GM13976 (cell line): ENCODE measurements at regions not wholly inside any gene's neighbourhood (a gene's known extent, or its start where the extent isn't known, plus 50 kb on each side); places are given as distances from the start of the nearest gene placed in this dataset.

Source experiments
- DNase-seq: peaks from one replicate; pipeline ENCODE4 v3.0.0; 2012; ENCODE audit warnings: low spot score
- in situ Hi-C: fragments of 300-500 bp; cut with MboI; formaldehyde crosslinking; loops from one replicate; pipeline ENCODE4 v1.12.0; 2022; ENCODE audit warnings: low sequenced_read_pairs, mixed read lengths, inconsistent platforms; ENCODE audit not compliant: unreplicated experiment
- TF ChIP-seq, protein P1 (sequence below): IDR thresholded peaks from 2 replicates; pipeline ENCODE4 v1.5.1; 2012; ENCODE audit warnings: borderline replicate concordance, mild to moderate bottlenecking; ENCODE audit not compliant: insufficient read depth; ENCODE audit errors: extremely low read depth, missing control alignments, control extremely low read depth

DNA sequence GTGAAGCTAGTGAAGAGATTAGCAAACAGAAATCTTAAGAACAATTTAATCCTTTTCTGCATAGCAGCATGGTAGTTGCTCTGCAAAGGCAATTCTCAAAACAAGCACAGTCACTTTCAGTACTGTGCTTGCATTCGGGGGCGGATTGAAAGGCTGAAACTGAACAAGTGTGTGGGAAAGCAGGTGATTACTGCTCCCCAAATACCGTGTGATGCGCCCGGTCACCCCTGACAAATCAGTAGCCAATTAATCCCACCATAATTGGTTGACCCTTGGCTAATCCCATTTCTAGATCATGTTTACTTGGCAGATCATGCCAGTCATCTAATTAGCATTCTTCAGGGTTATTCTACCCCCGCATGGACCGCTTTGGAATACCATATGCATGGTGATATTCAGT lies 76.5 kb upstream of the ADRB1 start:
- no peak for DNase-seq
- in situ Hi-C loops, result no loop called here
- TF ChIP-seq, protein P1, sequence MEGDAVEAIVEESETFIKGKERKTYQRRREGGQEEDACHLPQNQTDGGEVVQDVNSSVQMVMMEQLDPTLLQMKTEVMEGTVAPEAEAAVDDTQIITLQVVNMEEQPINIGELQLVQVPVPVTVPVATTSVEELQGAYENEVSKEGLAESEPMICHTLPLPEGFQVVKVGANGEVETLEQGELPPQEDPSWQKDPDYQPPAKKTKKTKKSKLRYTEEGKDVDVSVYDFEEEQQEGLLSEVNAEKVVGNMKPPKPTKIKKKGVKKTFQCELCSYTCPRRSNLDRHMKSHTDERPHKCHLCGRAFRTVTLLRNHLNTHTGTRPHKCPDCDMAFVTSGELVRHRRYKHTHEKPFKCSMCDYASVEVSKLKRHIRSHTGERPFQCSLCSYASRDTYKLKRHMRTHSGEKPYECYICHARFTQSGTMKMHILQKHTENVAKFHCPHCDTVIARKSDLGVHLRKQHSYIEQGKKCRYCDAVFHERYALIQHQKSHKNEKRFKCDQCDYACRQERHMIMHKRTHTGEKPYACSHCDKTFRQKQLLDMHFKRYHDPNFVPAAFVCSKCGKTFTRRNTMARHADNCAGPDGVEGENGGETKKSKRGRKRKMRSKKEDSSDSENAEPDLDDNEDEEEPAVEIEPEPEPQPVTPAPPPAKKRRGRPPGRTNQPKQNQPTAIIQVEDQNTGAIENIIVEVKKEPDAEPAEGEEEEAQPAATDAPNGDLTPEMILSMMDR, result no peak

DNA sequence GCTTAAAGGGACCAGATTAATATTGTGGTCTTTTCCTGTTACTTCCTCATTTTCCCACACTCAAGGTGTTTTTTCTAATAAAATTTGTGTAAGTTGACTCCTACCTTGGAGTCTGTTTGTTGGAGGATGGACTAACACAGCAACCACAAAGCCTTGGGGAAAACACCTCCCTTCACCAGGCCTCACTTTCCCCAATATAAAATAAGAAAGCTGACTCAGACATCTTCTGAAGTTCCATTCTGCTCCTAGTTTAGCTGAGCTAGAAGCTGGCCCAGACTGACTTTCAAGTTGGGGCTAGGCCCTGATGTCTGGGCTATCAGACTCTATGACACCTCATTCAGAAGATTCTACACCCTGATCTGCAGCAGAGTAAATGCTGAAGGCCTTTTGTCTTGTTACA lies 73.0 kb upstream of the ADRB1 start:
- in situ Hi-C loops, result no loop called here
- TF ChIP-seq, protein P1, result no peak

DNA sequence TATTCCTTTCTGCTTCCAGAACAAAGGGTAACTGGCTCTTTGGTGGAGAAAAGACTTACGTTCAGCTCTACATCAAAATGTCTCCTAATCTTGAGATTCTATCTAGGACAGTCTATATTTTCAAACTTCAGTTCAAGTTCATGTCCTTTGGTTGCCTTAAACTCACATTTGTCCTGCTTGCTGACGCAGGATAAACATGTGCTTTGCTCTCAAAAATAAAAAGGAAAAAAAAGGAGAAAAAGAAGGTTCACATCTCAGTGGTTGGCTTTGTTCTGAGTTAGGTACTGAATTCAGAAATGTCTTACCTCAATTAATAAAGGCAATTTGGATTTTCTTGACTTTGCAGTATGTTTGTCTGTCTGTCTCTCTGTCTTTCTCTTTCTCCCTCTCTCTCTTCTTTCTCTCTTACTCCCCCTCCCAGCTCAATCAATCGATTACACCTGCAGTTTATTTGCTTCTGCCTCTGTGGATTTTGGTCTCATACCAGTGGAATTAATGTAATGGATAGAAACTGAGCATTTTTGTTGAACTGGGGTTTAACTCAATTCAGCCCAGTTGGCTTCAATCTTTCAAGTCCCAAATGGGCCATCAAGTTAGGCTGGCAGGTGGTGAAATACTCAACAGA lies 72.2 kb upstream of the ADRB1 start:
- in situ Hi-C loops, result no loop called here
- TF ChIP-seq, protein P1, result no peak
- no peak for DNase-seq

More for the DNA sequence above, 73.0 kb upstream of the ADRB1 start:
- DNase-seq, result no peak

DNA sequence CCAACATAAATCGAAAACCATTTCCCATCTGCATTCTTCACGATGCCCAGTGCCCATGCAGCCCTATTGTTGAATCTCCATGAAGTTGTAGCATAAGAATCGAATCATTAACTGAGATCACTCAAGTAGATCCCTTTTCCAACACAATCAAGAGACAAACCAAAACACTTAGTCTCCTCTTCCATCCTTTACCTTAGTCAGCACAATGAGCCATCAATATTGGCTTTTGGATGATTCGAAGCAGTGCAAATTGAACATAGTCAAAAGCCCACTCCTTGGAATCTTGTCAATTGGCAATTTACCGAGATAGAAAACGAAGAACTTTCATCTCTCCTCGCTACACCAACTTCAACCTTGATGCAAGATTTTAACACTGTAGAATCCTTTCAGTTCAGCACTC lies 66.5 kb upstream of the ADRB1 start:
- in situ Hi-C loops, result no loop called here
- no peak for DNase-seq
- TF ChIP-seq, protein P1, result no peak

DNA sequence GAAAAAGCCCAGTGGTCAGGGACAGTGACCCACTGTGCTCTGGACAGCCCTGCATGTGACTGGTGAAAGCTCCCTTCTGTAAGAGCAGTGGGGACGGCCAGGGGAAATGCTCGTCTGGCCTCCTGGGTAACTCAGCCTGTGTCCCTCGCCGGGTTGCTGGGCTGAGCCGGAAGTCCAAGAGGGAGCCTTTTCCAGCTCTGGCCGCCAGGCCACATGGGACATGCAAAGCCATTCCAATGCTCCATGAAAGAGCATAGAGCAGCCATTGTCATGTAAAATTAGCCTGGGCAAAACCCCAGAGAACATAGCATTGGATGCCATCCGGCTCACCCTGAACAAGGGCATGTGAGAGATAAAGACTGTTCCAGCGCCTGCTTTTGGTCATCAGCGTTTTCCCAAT lies 64.9 kb upstream of the ADRB1 start:
- no peak for DNase-seq
- TF ChIP-seq, protein P1, result no peak
- in situ Hi-C loops, result no loop called here

DNA sequence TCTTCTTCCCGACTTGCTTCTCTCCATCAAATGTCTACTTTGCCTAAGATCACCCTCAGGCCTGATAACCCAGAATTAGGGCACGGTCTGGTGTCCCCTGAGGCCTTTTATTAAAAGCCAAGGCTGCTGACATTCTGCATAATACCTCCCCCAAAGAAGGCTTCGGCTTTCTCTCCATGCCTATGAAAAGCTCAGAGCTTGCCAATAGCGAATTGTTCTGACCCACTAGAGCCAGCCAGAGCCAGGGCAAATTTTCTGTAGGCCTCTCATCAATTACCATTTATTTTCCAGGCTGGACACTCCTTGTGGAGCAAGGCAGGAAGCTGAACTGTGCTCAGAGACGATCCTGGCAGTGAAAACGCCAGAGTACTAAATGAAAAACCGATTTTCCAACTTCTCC lies 64.3 kb upstream of the ADRB1 start:
- DNase-seq, result no peak
- TF ChIP-seq, protein P1, result no peak
- in situ Hi-C loops, result no loop called here
